AG04449 (cell line): ENCODE measurements at regions not wholly inside any gene's neighbourhood (a gene's known extent, or its start where the extent isn't known, plus 50 kb on each side); places are given as distances from the start of the nearest gene placed in this dataset.

Source experiments
- CTCF ChIA-PET: fragments of 350-600 bp; formaldehyde crosslinking; extraction: SDS; loops from one replicate; lab custom pipeline; 2021; ENCODE audit warnings: antibody characterized with exemption; lab: Yijun Ruan, JAX
- POLR2A ChIA-PET: fragments of 400-600, 350-600 bp; formaldehyde crosslinking; extraction: SDS; loops from one replicate; lab custom pipeline; 2020; ENCODE audit warnings: antibody characterized with exemption, inconsistent platforms; lab: Yijun Ruan, JAX
- DNase-seq: peaks from one replicate; pipeline ENCODE4 v3.0.0-alpha.2; 2010; ENCODE audit warnings: low read depth, low spot score
- H3K4me3 ChIP-seq: 2 replicates; pipeline ENCODE4 v1.5.1; 2011; ENCODE audit warnings: low read depth, mild to moderate bottlenecking, control low read depth, low read length
- CTCF ChIP-seq: IDR thresholded peaks from one replicate; pipeline ENCODE4 v1.5.1; 2011; ENCODE audit warnings: mild to moderate bottlenecking, moderate library complexity, low read length, control low read depth, inconsistent platforms; ENCODE audit not compliant: insufficient read depth; ENCODE audit errors: missing control alignments

- H3K4me3 ChIP-seq: no peak overlapping the region
- CTCF ChIA-PET: no interaction called here
- TF ChIP-seq CTCF: no peak
- DNase-seq: no peak
- POLR2A ChIA-PET: no interaction called here
These were observed 83.1 kb upstream of the SEMA3A start for GRCh38 chr7:84277628-84278224.

DNA sequence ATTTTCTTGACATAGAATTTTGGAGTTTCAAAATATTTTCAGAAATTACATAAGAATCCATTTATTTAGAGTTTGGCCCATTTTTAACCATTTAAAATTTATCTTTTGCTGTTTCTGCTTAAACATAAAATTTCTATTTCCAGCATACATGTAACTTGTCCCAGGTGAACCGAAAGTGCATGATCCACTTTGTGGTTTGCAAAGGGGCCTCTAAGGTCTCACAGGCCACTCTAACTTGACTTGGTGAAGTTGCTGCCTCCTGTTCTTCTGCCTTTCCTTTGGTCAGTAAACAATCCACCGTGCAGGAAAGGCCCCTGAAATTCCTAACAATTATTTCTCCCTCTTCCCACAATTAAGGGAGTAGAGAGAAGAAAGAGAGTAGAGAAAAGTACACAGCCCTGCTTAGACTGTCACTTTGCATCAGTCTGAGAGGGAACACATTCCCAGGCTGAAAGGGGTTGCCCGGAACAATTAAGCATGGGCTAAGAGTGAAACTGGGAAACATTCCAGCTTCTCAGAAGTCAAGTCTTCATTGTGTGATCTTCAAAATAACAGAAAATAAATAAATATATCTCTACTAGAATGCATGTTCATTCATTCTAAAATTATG is 79.5 kb upstream of the SEMA3A start:
- POLR2A ChIA-PET: no interaction called here
- no peak overlapping the region for H3K4me3 ChIP-seq
- no peak for TF ChIP-seq CTCF
- no peak for DNase-seq
- CTCF ChIA-PET: no interaction called here

- ChIA-PET CTCF (no interaction called here), POLR2A (no interaction called here)
- no peak for DNase-seq
These were observed 77.0 kb upstream of the SEMA3A start for GRCh38 chr7:84271543-84271942.

GRCh38 chr7:84264396-84264795 is 69.8 kb upstream of the SEMA3A start:
- DNase-seq: no peak
- no peak overlapping the region for H3K4me3 ChIP-seq
- CTCF ChIA-PET: no interaction called here
- POLR2A ChIA-PET: no interaction called here
- TF ChIP-seq CTCF: no peak

More at GRCh38 chr7:84271543-84271942, 77.0 kb upstream of the SEMA3A start:
- no peak for TF ChIP-seq CTCF
- no peak overlapping the region for H3K4me3 ChIP-seq

DNA sequence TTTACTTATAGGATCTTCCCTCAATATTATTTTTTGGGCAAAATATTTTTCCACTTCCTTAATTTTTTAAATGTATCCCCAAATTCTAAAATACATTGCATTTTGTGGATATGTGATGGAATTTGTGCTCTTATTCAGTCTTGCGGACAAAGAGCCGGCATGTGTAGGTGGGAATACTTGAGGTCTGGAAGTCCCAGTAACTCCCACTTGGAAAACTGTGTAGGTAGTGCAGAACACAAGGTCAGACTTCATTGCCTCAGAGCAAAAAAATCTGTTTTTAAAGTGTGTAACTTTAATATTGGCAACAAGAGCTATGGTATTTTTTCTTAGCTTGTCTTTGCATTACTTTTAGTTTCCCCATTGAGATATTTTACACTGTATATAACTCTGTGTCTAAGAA is 68.5 kb upstream of the SEMA3A start:
- ChIA-PET POLR2A (no interaction called here), CTCF (no interaction called here)
- no peak for TF ChIP-seq CTCF
- no peak overlapping the region for H3K4me3 ChIP-seq
- no peak for DNase-seq

- DNase-seq: no peak
- no peak overlapping the region for H3K4me3 ChIP-seq
- no peak for TF ChIP-seq CTCF
- ChIA-PET POLR2A (no interaction called here), CTCF (interaction anchor here (0.8 to 0.9 kb wide), 2 partner anchors 16 to 327 kb away, joined by 3 read pairs; no protein-coding TSS in a partner anchor)
These were observed 66.9 kb upstream of the SEMA3A start for GRCh38 chr7:84261509-84261908.
